B cell (primary cell): ENCODE measurements at regions not wholly inside any gene's neighbourhood (a gene's known extent, or its start where the extent isn't known, plus 50 kb on each side); places are given as distances from the start of the nearest gene placed in this dataset.

Experiments
- EZH2 ChIP-seq: IDR thresholded peaks from 2 replicates; pipeline ENCODE4 v1.6.1; 2012; ENCODE audit warnings: borderline replicate concordance, low read depth, mild to moderate bottlenecking, moderate library complexity, low read length; ENCODE audit not compliant: insufficient read depth, poor library complexity, severe bottlenecking
- TF ChIP-seq, protein P1 (sequence below): fragments of 200-600 bp; IDR thresholded peaks from one replicate; pipeline ENCODE4 v1.8.0; 2022; ENCODE audit warnings: antibody characterized with exemption, mild to moderate bottlenecking

DNA sequence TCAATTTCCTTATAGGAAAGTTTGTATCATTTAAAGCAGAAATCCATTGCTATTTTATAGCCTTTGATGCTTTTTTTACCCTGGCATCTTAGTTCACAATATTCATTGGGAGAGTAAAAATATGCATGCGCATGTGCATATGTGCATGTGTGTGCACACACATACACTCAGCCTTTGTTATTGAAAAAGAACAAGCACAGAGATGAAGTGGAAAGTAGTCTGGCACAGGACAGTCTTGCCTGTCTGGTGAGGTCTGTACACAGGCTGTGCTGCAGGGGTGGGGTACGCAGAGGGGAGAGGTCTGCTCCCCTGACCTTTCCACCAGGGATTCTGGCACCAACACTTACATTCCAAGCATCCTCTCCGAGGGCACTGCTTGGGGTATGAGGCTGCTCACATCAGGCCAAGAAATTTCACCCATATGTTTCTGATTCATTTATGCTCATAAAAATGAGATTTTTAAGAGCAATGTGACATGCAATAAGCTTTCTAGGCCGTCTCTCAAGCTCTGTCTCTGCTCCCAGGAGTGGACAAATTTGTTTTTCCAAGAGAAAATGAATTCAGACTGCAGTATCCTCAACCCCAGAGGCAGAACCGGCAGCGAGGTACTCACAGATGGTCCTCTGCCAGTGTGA is 237.2 kb downstream of the INSIG2 start:
- TF ChIP-seq, protein P1, sequence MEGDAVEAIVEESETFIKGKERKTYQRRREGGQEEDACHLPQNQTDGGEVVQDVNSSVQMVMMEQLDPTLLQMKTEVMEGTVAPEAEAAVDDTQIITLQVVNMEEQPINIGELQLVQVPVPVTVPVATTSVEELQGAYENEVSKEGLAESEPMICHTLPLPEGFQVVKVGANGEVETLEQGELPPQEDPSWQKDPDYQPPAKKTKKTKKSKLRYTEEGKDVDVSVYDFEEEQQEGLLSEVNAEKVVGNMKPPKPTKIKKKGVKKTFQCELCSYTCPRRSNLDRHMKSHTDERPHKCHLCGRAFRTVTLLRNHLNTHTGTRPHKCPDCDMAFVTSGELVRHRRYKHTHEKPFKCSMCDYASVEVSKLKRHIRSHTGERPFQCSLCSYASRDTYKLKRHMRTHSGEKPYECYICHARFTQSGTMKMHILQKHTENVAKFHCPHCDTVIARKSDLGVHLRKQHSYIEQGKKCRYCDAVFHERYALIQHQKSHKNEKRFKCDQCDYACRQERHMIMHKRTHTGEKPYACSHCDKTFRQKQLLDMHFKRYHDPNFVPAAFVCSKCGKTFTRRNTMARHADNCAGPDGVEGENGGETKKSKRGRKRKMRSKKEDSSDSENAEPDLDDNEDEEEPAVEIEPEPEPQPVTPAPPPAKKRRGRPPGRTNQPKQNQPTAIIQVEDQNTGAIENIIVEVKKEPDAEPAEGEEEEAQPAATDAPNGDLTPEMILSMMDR, result no peak
- no peak for TF ChIP-seq EZH2
